Esophagus mucosa (tissue), 1 donor: ENCODE measurements at regions not wholly inside any gene's neighbourhood (a gene's known extent, or its start where the extent isn't known, plus 50 kb on each side); places are given as distances from the start of the nearest gene placed in this dataset.
"Not testable (repeated sequence)": the region's sequence is repeated elsewhere in the genome, so short reads cannot be mapped to it uniquely, and the experiment has no call there.

ENCODE experiments used
- ATAC-seq: fragments of 200-7000 bp; cut with Tn5 transposase; one replicate; pipeline ENCODE4 v1.9.1; 2020
- donor health status: DM: yes; HTN: yes; CAD: no.

DNA sequence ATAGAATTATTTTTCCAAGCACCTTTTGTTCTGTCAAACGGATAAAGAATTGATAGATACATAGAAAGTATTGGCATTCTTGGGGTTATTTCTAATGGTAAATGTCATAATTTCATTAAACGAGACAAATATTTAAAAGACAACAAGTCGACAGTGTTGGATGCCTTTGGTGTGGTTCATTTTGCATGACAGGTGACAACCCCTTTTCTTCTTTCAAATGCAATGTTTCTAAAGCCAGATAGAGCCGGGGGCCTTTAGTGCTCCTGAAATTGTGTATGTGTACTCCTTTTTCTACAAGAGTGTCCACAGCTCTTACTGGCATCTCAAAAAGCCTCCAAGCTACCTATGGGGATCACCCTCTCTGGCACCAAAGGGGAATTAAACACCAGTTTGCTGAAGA, 350.8 kb upstream of the ID2 start:
- no peak for ATAC-seq

DNA sequence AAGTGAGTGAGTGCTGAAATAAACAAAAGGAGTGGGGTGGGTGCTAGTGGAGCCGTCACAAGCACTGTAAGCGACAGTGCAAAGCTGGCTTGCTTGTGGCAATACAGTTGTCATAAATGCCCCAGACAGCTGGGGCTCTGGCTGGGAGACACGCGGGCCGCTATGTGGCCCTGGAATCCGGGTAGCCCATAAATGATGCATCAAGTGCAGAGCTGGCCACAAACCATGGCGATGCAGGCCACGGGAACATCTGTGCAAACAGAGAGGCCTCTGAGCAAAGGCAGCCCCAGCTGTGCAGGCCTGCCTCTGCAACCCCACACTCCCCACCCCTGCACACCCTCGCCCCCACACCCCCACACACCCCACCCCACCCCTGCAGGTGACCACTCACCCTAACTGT, 349.2 kb upstream of the ID2 start:
- ATAC-seq = no peak

DNA sequence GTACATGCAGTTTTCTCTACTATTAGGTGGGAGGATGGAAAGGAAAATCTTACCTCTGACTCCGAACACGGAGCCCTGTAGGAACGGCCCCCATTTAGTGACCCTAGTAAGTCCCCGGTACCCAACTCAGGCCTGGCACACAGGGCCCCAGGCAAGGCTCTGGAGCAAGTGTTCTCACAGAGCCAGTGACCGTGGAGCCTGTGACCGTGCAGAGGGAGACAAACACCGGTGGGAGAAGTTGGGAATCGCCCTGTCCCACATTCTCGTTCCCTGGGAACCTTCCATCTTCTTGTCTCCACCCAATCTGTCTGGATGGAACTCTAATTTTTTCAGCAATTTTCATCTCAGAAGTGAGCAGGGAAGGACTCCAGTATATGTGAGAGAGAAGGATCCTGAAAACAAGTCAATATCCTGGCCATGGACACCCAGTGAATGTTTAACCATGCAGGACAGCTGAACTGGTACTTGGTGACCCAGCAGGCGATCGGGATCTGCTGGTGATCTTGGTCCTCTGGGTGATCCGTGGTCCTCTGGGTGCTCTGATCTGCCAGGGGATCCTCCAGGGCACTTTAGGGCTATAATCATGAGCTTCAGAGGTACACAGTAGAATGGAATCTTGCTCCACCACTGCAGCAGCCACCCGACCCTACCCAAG, 348.6 kb upstream of the ID2 start:
- no peak for ATAC-seq

DNA sequence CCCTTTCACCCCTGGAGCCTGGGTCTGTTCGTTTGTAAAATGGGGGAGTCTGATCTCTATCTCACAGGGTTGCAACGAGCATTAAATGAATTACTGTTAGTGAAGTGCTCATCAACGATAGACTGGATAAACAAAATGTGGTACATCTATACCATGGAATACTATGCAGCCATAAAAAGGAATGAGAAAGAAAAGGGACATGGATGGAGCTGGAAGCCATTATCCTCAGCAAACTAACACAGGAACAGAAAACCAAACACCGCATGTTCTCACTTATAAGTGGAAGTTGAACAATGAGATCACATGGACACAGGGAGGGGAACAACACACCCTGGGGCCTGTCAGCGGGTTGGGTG, 348.0 kb upstream of the ID2 start:
- ATAC-seq = not testable (repeated sequence)

DNA sequence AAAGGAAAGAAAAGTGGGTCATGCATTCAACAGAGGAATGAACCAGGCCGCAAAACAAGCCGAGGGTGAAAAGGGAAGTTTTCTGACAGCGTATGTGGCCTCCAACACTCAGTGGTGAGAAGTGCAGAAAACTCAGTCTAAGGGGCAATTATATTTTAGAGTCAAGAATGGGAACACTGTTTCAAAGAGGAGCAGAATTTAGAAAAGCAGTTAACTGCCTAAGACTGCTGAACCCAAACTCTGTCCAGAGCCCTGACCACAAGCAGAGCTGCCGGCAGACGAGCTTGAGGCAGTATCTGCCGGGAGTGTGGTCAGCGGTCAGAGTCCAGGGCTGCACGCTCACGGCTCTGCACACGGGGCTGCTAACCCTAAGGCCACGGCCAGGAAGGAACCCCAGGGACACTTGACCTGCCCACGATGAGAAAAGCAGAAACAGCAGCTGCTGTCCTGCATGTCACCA, 347.0 kb upstream of the ID2 start:
- ATAC-seq = no peak

DNA sequence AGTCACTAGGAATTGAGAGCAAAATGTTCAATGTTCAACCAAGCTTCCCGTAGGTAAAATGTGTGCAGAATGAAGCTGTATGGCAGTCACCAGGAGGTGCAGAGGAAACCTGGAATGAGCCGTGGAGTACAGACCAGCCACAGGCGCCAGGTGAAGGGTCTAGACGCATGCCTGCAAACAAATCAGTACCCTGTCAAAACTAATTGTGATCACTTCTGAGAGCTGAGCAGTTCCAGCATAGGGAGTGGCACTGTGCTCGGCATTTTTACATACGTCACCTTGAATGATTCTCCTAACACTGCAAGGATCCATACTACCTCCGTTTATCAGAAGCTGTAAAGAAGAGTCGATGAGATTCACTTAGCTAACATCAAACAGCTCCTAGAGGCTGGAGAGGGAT, 346.1 kb upstream of the ID2 start:
- ATAC-seq = no peak

DNA sequence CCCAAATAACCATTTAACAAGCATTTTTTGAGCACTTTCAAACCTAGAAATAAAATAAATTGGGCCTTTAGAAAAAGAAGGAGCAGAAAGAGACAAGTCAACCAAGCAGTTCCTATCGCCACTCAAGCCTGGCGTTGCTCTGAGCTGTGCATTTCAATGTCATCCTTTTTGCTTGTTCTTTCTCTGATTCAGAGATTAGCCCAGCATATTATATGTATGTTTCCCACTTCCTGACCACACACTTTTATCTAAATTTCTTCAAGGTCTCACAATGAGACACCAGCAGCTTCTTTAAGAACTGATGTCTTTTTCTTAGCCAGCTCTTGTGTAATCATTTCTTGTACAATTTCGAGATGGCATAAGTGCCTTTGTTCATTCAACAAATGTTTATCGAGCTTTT, 344.5 kb upstream of the ID2 start:
- ATAC-seq = no peak

DNA sequence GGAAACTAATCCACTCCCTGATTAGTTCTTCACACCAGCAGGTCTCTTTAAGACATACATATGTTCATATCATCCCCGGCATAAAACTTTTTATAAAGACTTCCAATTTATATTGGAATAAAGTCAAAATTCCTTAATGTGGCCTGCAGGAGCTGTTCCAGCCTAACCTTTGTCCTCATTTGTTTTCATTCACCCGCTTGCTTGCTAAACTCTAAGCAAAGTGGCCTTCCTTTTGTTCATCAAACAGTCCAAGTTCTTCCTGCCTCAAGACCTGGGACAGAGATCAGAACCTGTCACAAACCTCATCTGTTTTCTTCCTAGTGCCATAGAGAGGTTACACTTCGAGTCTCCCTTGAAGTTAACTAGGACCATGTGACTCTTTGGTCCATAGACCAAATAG, 339.4 kb upstream of the ID2 start:
- no peak for ATAC-seq

DNA sequence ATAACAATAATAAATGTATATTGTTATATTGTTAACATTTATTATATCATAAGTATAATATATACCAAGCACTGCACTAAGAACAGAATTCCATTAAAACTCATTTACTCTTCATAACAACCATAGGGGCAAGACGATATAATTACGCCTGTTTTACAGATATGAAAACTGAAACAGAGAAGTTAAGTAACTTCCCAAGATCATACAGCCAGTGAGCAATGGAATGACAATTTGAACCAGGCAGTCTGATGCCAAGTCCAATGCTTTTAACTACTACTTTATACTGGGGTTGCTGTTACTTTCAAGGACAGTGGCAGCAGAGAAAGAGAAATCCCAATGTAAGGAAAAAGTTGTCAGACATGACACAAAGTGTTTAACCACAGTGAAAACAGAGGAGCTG, 338.8 kb upstream of the ID2 start:
- no peak for ATAC-seq

DNA sequence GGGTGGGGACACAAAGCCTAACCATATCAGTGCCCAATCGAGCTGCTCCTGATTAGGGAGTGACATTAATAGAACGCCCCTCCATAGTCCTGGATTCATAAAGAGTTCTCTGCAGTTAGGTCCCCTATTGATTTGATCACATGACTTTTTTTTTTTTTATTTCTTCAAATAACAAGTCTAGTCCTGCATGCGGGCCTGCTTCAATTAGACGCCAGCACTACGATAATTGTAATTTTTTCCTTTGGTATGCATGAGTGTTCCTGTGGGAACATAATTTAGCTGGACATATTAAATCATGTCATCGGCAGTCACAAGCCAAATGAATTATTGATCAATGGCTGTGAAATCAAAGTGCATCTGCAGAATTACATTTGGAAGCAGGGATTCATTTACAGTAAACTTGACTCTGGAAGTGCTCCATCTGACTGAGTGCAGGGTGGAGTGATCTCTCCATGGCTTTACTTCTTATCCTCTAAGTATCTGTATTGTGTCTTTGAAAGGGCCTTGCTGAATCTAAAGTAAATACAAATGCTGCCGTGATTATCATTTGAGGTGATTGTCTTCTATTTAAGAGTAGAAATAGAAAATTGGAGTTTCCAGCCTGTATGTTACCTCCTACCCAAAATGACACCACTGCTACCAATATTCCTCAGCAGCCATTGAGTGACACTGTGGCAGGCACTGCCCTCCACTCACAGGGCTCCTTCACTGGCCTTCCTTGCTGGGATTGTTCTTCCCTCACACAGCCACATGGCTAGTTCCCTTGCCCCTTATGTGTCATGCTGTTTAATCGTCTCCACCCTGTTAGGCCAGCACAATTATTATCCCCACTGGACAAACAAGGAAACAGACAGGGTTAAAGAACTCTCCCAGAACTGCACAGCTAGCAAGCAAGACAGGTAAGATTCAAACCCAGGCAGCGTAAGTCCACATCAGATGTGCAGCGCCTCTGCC, 337.4 kb upstream of the ID2 start:
- peak; percentile 60 for ATAC-seq

DNA sequence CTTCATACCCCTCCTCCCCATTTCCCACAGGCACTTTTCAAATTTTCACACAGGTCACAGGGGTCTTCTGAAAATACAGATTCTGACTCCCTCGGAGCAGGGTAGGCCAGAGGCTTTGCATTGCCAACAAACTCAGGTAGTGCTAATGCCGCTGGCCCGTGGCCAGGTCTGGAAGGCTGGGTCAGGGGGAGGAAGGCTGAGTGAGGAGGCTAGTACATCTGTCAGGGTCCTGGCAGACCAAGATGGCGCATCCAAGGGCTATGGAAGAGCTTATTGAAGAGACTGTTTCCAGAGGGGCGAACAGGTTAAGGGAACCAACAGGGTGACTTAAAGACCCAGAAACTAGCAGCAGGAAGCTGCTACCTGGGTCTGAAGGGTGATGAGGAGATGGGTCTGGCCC, 336.7 kb upstream of the ID2 start:
- no peak for ATAC-seq

DNA sequence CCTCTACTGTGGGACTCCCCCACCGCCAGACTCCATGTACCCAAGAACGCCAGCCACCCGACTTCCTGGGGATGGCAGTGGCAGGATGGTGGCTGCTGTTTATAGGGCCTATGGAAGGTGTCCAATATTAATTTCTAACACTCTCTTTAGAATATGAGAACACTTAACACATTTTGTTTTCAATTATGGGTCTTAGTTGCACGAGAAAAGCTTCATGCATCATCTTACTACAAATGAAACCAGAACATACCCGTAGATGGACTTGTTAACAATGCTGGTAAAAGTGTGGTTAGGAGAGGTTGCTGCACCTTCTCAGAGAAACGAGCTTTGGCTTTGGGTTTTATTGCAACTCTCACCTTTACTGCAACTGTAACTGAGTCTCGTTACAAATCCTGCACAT, 335.6 kb upstream of the ID2 start:
- no peak for ATAC-seq

DNA sequence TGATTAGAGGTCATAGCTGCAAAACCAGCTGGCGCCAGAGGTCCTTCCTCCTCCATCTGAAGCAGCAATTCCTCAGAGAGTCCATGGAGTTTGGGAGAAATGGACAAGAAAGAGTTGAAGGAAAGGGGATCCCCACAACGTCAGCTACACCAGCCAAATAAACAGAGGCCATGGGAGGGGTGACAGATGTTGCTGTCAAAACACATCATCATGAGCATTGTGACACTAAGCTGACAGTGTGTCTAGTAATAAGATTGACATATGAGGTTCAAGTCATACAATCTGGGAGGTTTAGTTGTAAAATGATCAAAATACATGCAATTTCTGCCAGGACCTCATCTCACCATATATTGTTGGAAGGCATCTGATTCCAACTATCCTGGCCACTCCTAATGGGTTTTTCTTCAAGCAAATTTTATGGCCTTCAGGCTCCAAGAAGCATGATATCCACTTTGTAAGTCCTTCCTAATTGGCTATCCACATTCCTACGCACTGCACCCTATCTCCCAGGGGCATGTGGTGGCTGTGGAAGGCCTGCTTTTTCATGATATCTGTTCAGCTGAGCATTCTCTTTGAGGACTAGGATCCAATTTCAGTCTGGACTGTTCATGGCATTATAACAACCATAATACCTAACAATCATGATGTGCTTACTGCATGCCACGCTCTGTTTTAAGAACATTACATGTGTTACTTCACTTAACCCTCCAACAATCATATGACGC, 335.0 kb upstream of the ID2 start:
- ATAC-seq = no peak

DNA sequence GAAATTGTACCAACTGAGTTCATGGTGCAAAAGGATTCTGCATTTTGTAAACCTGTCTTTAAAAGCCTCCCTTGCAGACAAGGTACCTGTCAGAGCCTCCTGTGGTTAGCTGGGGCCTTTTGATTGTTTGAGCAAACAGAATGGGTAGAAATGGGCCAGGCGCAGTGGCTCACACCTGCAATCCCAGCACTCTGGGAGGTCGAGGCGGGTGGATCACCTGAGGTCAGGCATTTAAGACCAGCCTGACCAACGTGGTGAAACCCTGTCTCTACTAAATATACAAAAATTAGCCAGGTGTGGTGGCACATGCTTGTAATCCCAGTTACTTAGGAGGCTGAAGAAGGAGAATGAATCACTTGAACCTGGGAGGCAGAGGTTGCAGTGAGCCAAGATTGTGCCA, 332.9 kb upstream of the ID2 start:
- not testable (repeated sequence) for ATAC-seq

DNA sequence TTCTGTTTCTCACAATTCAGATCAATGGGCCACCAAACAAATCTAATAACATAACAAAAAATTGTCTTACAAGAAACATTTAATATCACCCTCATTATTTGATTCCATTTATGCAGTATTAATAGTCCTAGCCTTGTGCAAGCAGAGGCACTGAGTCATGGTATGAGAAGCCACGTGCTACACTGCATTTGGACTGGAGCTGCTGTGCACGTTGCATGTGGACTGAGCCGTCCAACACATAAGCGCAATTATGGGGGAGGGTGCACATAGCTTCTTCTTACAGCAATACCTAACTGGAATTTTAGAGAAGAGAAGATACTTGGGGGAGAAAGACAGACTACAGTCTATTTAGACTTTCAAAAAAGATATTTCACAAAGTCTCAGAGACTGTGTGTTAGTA, 329.6 kb upstream of the ID2 start:
- ATAC-seq = no peak

DNA sequence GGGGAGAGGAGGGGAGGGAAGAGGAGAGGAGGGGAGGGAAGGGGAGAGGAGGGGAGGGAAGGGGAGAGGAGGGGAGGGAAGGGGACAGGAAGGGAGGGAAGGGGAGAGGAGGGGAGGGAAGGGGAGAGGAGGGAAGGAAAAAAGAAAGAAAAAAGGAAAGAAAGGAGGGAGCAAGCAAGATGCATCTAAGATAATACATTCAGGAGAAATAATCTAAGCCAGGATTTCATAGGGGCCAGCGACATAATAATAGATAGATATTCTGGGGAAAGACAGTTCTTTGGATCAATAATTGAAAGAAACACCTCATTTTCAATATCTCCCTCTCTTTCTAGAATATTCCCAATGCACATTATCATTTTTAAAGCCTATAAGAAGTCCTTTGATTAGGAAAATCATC, 328.9 kb upstream of the ID2 start:
- no peak for ATAC-seq

DNA sequence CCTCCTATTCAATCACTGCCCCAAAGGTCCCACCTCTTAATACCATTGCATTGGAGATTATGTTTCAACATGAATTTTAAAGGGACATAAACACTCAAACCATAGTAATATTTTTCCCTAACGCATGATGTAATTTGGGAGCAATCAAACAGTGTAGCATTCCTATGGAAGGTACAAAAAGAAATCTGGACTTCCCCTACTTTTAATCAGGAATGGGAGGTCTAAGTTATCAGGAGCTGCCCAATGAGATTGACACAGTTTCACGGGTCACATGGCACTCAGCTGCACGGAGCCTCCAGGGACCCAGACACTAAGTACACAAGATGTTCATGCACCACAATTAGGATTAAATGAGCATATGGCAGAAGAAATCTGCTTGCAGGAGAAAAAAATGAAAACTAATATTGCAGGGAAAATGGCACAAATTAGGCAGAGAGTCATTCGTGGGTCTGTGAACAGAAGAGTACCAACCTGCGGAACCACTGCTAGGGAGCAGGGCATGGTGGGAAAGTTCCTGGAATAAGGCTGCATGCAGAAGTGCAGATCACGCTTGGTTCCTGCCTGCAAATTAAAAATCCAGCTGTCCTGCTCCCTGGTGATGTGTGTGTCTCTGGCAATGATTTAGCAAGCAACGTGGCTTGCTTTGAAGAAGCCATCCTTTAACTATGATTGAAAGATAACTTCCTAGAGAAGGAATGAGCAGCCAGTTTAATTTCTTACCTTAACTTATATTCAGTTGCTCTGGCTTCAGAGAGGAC, 326.6 kb upstream of the ID2 start:
- ATAC-seq = no peak

DNA sequence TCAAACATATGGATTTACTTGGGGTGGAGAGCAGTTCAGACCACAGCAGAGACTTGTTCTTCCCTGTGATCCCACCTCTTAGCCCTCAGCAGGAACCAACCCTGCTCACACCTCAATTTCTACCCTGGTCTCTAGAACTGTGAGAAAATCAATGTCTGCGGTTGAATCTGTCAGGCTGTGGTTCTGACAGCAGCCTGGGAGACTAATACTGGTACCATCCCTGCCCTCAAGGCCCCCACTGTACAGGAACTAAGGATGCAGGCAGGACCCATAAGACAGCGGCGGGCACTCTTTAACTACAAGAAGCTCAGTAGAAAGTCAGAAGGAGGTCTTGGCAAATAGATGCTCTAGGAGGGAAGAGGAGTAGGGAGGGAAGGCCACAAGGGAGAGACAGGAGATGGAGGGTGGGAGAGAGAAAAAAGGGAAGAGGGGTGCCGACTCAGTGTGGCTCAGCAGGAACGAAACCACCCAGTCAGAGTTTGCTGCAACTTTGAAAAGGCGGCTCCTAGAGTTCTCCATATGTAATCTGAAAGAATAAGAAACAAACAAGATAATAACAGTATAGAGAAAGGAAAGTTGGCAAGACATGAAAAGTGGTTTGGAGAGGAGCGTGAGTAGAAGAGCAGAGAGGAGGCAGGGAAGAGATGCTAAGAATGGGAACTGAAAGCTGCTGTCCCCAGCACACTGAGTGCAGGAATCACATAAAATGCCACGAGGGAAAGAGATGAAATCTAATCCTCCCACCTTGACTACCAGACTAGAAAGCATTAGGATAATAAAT, 323.9 kb upstream of the ID2 start:
- ATAC-seq = no peak

DNA sequence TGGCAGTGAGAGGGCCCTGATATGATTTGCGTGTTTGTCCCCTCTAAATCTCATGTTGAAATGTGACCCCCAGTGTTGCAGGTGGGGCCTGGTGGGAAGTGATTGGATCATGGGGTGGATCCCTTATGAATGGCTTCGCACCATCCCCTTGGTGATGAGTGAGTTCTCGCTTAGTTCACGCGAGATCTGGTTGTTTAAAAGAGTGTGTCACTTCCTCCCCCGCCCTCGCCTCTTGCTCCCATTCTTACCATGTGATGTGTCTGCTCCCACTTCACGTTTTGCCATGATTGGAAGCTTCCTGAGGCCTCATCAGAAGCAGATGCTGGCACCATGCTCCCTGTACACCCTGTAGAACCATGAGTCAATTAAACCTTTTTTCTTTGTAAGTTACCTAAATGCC, 319.9 kb upstream of the ID2 start:
- ATAC-seq = no peak

DNA sequence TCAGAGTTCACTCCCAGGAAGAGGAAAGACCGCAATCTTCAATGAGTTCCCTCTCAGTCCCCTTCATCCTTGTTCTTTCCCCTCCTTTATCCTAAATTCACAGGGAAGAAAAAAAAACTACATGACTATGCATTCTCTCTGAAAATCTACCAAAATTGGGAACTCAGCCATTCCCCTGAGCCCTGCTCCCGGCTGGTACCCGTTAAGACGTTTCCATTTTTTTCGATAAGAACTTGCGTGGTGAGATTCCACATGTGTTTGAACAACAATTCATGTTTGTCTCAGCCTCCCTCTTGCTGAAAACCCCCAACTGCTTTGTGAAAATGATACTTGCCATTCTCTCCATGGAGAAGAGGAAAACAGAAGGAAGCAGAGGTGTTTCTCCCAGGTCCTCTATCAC, 318.7 kb upstream of the ID2 start:
- no peak for ATAC-seq

DNA sequence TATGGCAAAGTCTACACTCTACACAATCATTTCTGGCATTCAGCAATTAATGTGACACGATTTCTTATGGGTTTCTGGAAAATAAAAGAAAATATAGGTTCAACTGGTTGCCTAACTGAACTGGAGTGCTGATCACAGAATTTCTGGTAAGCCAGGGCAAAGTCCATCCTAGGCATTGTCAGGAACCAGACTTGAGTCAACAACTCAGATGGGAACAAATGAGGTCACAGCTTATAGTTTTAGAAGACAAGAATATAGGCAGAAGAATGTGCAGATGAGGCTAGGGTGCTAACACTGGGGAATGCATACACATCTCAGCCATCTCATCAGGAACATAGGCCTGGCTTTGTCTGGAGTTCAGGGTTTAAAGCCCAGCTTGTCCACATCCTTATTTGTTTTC, 317.2 kb upstream of the ID2 start:
- no peak for ATAC-seq

DNA sequence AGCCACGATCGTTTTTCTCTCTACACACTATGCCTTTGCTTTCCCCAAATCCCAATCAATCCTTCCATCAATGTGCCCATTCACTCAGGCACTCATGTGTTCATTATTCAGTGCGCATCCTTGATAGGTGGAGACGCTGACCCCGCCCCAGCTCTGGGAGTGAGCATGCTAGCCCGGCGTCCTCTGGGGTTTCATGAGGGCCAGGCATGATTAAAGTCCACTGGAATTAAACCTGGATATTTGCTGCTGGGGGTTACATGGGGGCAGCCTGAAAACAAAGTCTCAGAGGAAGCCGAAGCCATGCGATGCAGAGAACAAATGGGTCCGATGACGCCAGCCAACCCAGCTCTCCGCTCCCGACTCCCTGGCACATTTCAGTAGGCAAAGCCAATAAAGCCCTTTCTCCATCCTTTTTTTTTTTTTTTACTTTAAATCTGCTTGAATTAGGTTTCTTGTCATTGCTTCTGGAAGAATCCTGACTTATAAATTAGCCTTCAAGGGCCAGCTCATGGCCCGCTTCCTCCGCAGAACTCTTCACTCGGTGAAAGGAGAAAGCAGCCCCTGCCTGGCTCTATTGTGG, 316.4 kb upstream of the ID2 start:
- no peak for ATAC-seq
